Adipocyte (in vitro differentiated cells): ENCODE measurements at regions not wholly inside any gene's neighbourhood (a gene's known extent, or its start where the extent isn't known, plus 50 kb on each side); places are given as distances from the start of the nearest gene placed in this dataset.
"Not testable (repeated sequence)": the region's sequence is repeated elsewhere in the genome, so short reads cannot be mapped to it uniquely, and the experiment has no call there.

ENCODE experiments used
- DNase-seq: peaks from one replicate; pipeline ENCODE4 v3.0.0-alpha.2; 2015; ENCODE audit warnings: low read depth
- H3K27me3 ChIP-seq: replicated peaks from 2 replicates; pipeline ENCODE4 v1.7.0; 2013; ENCODE audit warnings: mild to moderate bottlenecking, low read length, moderate library complexity; ENCODE audit not compliant: control insufficient read depth, insufficient read depth
- H3K36me3 ChIP-seq: 2 replicates; pipeline ENCODE4 v1.7.0; 2013; ENCODE audit warnings: low read length, mild to moderate bottlenecking, moderate library complexity; ENCODE audit not compliant: control insufficient read depth, insufficient read depth, severe bottlenecking
- H3K4me1 ChIP-seq: 2 replicates; pipeline ENCODE4 v1.7.0; 2013; ENCODE audit warnings: mild to moderate bottlenecking, low read length, moderate library complexity; ENCODE audit not compliant: control insufficient read depth, insufficient read depth
- H3K4me3 ChIP-seq: 2 replicates; pipeline ENCODE4 v1.7.0; 2013; ENCODE audit warnings: mild to moderate bottlenecking, low read length, moderate library complexity
- H3K9ac ChIP-seq: 2 replicates; pipeline ENCODE4 v1.7.0; 2013; ENCODE audit warnings: mild to moderate bottlenecking, low read length, moderate library complexity
- H3K9me3 ChIP-seq: 2 replicates; pipeline ENCODE4 v1.7.0; 2013; ENCODE audit warnings: mild to moderate bottlenecking, low read length, moderate library complexity; ENCODE audit not compliant: control insufficient read depth

DNA sequence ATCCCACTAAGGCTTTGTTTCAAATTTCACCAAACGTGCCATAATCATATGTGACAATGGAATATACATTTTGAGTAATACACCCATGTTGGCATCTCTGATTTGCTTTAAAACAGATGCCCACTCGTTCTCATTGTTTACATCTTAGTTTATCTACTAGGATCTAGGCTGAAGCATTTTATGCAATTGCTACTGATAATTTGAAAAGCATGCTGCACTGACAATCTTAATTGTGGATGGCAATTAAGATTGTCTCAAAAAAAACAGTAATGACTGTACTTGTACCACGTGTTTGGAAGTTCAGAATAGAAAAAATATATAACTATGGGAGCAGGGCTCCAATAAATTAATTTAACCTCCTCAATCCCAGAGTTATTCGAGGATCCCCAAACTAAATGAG lies 136.8 kb downstream of the CRPPA start:
- H3K9ac ChIP-seq = no peak overlapping the region
- no peaks in the 10 kb centered on the region for H3K9me3 ChIP-seq
- no peaks in the 10 kb centered on the region for H3K36me3 ChIP-seq
- H3K27me3 ChIP-seq = no peaks in the 10 kb centered on the region
- no peak overlapping the region for H3K4me3 ChIP-seq
- no peak for DNase-seq
- no peaks in the 10 kb centered on the region for H3K4me1 ChIP-seq

DNA sequence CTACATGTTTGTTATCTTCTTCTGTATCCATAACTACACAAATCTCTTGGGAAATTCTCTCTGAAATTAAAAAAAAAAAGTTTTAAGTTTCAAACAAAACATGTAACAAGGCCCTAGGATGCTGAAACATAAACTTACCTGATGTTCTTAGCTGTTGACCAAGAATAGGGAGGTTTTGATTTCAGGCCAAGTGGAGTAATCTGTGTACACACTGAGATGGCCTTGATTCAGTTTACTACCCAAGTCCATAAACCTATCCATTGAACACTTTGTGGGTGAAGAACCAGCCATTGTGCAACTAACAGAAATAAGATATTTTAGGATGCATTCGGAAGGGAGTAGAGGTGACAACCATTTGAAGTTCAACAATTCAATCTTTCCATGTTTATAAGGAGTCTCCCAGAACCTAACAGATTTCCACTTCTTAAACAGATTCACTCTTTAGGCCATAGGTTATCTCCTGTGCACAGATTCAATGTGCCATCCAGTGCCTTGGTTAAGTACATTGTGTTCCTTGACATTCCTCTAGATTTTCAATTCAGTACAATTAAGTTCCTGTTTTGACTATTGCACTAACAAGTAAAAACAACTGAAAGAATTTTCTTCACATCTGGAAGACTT lies 143.1 kb downstream of the CRPPA start:
- no peaks in the 10 kb centered on the region for H3K27me3 ChIP-seq
- no peak overlapping the region for H3K4me3 ChIP-seq
- DNase-seq = no peak
- H3K36me3 ChIP-seq = no peaks in the 10 kb centered on the region
- no peaks in the 10 kb centered on the region for H3K9me3 ChIP-seq
- H3K9ac ChIP-seq = no peak overlapping the region
- H3K4me1 ChIP-seq = no peaks in the 10 kb centered on the region

DNA sequence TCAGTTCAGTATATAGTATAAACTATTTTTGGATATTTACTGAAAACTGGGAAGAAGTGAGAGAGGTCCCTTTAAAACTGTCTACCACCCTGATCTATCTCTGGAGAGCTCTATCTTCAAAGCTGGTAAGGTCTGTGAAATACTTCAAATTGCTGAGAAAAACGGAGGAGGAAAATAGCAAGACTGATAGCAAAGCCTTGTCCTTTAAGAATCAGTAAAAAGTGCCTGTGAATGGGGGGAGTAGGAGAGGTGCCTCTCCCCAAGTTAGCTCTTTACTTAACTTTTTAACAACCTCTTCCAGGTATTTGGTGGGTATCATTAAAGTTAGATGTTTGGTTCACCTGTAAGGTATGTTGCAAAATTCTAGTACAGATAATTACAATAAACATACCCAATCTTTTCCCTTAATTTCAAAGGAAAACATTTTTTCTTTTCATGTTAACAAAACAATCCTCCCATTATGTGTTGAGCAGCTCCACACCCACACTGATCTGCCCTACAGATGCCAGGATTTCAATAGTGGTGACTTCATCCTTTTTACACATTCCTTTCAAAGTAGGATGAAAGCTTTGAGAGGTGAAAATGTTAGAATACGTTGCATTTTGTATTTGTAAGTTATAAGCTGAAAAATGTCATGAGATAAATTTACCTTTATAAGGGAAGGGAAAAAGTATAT lies 149.2 kb downstream of the CRPPA start:
- H3K36me3 ChIP-seq = no peaks in the 10 kb centered on the region
- H3K4me3 ChIP-seq = no peak overlapping the region
- no peak for DNase-seq
- no peak overlapping the region for H3K9ac ChIP-seq
- no peaks in the 10 kb centered on the region for H3K4me1 ChIP-seq
- H3K9me3 ChIP-seq = no peaks in the 10 kb centered on the region
- no peaks in the 10 kb centered on the region for H3K27me3 ChIP-seq

DNA sequence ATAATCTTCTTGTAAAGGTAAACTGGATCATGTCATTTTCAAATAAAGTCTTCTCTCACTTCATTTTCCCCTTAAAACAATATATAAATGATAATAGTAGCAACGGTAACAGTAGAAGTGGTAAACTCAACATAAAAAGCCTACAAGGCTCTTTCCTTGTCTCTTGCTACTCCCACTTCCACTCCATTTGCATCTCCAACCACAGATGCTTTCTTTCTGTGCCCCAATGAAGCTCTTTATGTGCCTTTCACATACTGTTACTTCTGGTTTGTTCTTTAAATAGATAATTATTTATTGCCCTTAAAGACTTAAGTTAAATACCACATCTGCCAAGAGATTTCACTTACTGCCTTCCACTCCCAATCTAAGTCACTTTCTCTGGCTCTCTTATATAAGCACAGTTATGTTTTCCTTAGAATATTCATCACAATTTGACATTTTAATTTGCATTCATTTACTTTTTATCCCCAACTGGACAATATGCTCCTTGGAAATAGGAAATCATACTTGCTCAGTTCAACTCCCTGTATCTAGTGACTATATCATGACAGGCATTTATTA lies 149.9 kb downstream of the CRPPA start:
- Histone ChIP-seq H3K4me1 (no peaks in the 10 kb centered on the region), H3K36me3 (no peaks in the 10 kb centered on the region), H3K27me3 (no peaks in the 10 kb centered on the region), H3K9me3 (no peaks in the 10 kb centered on the region), H3K4me3 (no peak overlapping the region), H3K9ac (no peak overlapping the region)
- no peak for DNase-seq

DNA sequence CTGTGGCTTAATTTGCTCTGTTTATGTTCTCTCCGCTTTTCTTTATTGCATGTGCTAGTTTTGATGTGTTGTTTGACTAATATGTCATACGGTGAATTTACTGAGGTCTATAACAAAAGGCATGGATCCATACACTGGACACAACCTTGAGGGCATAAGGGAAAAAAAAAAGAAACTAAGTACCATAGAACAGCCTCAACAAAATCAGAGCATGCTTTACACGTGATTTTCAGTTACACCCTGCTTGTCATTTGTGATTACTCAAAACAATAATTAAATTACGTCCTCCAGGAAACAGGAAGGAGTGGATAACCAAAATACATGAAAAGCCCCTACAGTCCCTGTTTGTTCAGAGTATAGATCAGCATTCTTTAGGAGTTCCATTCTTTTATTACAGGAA lies 150.5 kb downstream of the CRPPA start:
- Histone ChIP-seq H3K9me3 (no peaks in the 10 kb centered on the region), H3K36me3 (no peaks in the 10 kb centered on the region), H3K9ac (no peak overlapping the region), H3K4me1 (no peaks in the 10 kb centered on the region), H3K27me3 (no peaks in the 10 kb centered on the region), H3K4me3 (no peak overlapping the region)
- no peak for DNase-seq

DNA sequence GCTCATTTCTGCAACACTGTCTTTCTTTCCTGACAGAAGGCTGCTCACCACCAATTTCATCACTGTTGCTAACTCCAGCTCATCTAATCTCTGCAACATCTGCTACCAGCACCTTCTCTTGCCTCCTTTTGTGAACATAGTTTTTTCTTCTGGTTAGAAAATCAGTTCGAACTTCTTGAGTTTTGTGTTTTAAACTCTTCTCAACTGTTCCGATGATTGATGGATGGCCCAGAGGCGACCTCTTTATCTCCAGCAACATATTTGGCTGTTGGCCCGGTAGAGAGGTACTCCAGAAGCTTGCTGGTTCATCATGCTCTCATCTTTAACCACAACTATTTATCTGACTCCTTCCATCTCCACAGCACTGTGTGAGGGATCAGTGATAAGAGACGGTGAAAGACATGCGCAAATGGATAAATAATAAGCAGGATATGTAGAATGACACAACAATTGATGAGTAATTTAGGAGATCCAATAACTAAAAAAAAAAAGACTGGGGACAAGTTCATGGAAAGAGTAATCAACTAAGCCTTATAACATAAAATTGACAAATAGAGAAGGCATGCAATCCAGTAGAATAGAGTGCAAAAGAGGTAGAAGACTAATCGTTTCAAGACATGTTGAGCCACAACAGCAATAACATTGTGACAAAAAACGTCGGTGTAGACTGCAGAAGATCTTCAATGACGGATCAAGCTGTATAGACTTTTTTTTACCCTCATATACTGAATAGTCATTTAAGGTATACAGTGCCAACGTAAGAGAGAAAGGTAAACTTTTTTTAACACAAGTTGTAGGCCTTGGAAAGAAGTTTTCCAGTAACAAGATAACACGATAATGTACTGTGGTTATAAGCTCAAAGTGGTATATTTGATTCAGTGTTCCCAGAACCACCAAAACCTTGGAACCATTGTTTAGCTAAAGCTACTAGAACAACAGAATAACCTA lies 152.2 kb downstream of the CRPPA start:
- no peaks in the 10 kb centered on the region for H3K27me3 ChIP-seq
- DNase-seq = peak; percentile 3
- no peak overlapping the region for H3K9ac ChIP-seq
- H3K9me3 ChIP-seq = no peaks in the 10 kb centered on the region
- H3K36me3 ChIP-seq = no peaks in the 10 kb centered on the region
- H3K4me3 ChIP-seq = no peak overlapping the region
- H3K4me1 ChIP-seq = no peaks in the 10 kb centered on the region

DNA sequence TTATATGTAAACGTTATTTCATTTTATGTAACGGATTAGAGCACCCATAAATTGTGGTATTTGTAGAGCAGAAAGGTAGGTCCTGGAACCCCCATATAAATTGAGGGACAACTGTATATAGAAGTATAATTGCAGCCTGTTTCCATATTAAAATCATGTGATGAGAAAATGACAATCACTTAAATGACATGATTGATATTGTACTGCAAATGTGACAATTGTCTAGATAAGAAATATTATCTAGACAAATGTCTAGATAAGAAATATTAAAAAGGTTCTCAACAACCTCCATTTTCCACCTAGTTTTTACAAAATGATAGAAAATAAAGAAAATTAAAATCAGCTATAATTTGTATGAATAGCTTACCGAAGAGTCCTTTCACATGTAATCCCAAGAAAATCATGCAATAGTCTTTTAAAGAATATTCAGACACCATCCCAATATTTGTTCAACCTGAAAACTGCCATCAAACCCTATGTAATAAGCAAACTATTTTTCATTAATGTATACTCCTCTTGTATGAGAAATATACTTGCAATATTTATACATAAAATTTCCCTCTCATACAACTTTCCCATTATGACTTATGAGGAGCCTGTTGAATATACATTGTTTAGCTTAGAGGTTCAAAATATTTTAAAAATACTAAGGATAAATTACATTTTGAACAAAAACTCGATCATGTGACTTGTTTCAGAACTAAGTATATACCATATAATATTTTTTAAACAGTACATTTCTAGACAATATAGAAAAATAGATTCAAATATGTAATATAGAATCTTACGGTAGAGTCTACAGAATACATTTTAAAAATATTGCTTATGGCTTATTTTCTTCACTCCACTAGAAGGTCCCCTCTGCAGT lies 153.2 kb downstream of the CRPPA start:
- no peaks in the 10 kb centered on the region for H3K9me3 ChIP-seq
- no peak overlapping the region for H3K9ac ChIP-seq
- H3K36me3 ChIP-seq = no peaks in the 10 kb centered on the region
- no peaks in the 10 kb centered on the region for H3K4me1 ChIP-seq
- no peaks in the 10 kb centered on the region for H3K27me3 ChIP-seq
- no peak overlapping the region for H3K4me3 ChIP-seq
- no peak for DNase-seq

DNA sequence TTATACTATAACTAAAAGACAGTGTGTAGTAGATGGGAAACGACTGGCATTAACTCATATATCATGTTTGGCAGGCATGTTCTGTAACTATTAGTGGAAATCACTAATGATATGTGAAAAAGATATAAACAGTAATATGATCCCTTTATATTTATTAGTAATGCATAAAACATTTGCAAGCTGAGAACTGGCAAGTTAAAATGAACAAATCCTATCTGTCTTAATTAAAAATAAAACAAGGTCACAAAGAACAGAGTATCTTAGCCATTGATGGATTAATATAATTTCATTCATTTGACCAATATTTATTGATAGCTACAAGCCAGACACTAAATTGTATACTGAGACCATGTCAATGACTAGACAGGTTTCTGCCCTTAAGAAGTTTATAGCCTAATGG lies 154.5 kb downstream of the CRPPA start:
- no peak for DNase-seq
- Histone ChIP-seq H3K4me1 (no peaks in the 10 kb centered on the region), H3K4me3 (no peak overlapping the region), H3K36me3 (no peaks in the 10 kb centered on the region), H3K27me3 (no peaks in the 10 kb centered on the region), H3K9me3 (no peaks in the 10 kb centered on the region), H3K9ac (no peak overlapping the region)

DNA sequence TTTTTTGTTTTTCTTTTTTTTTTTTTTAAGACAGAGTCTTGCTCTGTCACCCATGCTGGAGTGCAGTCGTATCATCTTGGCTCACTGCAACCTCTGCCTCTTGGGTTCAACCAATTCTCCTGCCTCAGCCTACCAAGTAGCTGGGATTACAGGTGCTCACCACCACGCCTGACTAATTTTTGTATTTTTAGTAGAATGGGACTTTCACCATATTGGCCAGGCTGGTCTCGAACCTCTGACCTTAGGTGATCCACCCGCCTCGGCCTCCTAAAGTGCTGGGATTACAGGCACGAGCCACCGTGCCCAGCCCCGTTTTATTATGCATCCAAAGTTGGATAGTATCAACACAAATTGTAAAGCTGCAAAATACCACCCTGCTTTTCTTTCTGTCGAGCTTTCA lies 154.9 kb downstream of the CRPPA start:
- not testable (repeated sequence) for H3K4me3 ChIP-seq, H3K36me3 ChIP-seq, H3K9me3 ChIP-seq, H3K27me3 ChIP-seq, H3K9ac ChIP-seq, DNase-seq, H3K4me1 ChIP-seq

DNA sequence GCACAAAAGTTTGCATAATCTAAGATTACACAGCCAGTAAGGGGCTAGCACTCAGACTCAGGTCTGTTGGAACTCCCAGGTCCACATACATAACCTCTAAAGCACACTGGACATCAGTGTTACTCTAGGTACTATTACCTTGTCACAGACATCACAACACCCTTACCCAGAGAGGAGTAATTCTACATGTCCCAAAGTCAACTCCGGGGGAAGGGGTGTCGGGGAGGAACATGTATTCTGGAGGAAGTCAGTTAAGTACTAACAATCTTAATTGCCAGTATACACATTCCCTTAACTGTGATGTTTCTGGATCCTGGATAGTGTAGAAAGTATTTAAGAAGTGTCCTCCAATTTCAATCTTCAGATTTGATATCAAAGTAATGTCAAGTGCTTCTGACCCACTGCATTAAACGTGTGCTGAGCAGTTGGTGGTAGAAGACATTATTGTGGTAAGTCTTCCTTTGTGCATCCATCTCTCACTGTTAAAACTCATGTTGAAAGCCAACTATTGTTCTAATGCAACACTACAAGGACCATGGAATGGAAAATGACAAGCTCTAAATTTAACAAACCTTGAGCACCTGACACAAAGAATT lies 155.4 kb downstream of the CRPPA start:
- no peak overlapping the region for H3K9ac ChIP-seq
- no peak for DNase-seq
- H3K36me3 ChIP-seq = no peaks in the 10 kb centered on the region
- H3K4me3 ChIP-seq = no peak overlapping the region
- H3K9me3 ChIP-seq = no peaks in the 10 kb centered on the region
- H3K27me3 ChIP-seq = no peaks in the 10 kb centered on the region
- no peaks in the 10 kb centered on the region for H3K4me1 ChIP-seq
